CD4-positive, alpha-beta T cell treated with Interleukin-4 for 4 hours (primary cell): ENCODE measurements at regions not wholly inside any gene's neighbourhood (a gene's known extent, or its start where the extent isn't known, plus 50 kb on each side); places are given as distances from the start of the nearest gene placed in this dataset.

ENCODE experiments used
- DNase-seq: peaks from one replicate; pipeline ENCODE4 v3.0.0-alpha.2; 2020

- DNase-seq, result no peak
Observed at GRCh38 chr3:31232055-31233025, 300.4 kb upstream of the STT3B start.

- DNase-seq, result no peak
Observed at GRCh38 chr3:31234145-31234544, 298.6 kb upstream of the STT3B start.

- no peak for DNase-seq
Observed at GRCh38 chr3:31235062-31235700, 297.5 kb upstream of the STT3B start.

- no peak for DNase-seq
Observed at GRCh38 chr3:31237887-31238286, 294.8 kb upstream of the STT3B start.

- no peak for DNase-seq
Observed at GRCh38 chr3:31240013-31240412, 292.7 kb upstream of the STT3B start.

GRCh38 chr3:31240466-31240865 lies 292.3 kb upstream of the STT3B start:
- DNase-seq, result no peak

- no peak for DNase-seq
Observed at GRCh38 chr3:31240874-31241273, 291.9 kb upstream of the STT3B start.

GRCh38 chr3:31241533-31241932 lies 291.2 kb upstream of the STT3B start:
- DNase-seq, result no peak

- no peak for DNase-seq
Observed at GRCh38 chr3:31242026-31242960, 290.4 kb upstream of the STT3B start.

- no peak for DNase-seq
Observed at GRCh38 chr3:31244929-31245817, 287.6 kb upstream of the STT3B start.

- DNase-seq, result no peak
Observed at GRCh38 chr3:31246293-31247062, 286.2 kb upstream of the STT3B start.

- no peak for DNase-seq
Observed at GRCh38 chr3:31247063-31247447, 285.7 kb upstream of the STT3B start.

- no peak for DNase-seq
Observed at GRCh38 chr3:31247850-31248562, 284.7 kb upstream of the STT3B start.

GRCh38 chr3:31248563-31248992 lies 284.1 kb upstream of the STT3B start:
- DNase-seq, result no peak

- DNase-seq, result no peak
Observed at GRCh38 chr3:31249545-31249944, 283.2 kb upstream of the STT3B start.

GRCh38 chr3:31250116-31250777 lies 282.5 kb upstream of the STT3B start:
- DNase-seq, result no peak

- no peak for DNase-seq
Observed at GRCh38 chr3:31251083-31251482, 281.6 kb upstream of the STT3B start.

GRCh38 chr3:31252216-31253185 lies 280.2 kb upstream of the STT3B start:
- DNase-seq, result no peak

- DNase-seq, result no peak
Observed at GRCh38 chr3:31253782-31254181, 278.9 kb upstream of the STT3B start.
